IPS-NIHi7 (cell line): ENCODE measurements at regions not wholly inside any gene's neighbourhood (a gene's known extent, or its start where the extent isn't known, plus 50 kb on each side); places are given as distances from the start of the nearest gene placed in this dataset.

Experiments
- DNase-seq: peaks from one replicate; pipeline ENCODE4 v3.0.0; 2012; ENCODE audit warnings: mixed read lengths; ENCODE audit errors: extremely low spot score

DNA sequence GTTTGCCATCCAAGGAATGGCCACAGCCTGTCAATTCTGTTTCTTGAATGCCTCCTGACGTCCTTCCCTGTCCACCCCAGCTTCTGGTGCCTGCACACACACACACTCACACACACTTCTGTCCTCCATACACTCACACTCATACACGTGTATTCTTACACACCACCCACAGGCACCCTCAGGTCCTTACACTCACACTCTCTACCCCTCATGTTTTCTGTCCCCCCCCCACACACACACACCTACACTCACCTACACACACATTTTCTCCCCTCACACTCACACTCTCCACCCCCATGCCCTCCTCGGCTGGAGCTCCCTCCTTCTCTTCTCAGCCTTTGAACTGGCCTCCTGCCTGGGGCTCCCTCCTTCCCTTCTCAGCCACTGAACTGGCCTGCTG lies 148.0 kb upstream of the SALL3 start:
- no peak for DNase-seq

DNA sequence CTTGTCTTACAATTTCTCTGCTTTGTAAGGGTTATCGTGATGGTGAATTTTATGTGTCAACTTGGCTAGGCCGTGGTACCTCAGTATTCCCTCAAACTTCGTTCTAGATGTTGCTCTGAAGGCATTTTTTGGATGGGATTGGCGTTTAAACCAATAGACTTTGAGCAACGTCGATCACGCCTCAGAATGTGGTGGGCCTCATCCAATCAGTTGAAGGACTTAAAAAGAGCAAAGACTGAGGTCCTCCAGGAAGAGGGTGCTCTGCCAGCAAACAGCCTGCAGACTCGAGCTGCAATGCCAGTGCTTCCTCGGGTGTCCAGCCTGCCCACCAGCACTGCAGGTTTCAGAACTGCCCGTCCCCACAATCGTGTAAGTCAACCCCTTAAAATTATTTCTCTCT lies 145.8 kb upstream of the SALL3 start:
- DNase-seq = no peak

DNA sequence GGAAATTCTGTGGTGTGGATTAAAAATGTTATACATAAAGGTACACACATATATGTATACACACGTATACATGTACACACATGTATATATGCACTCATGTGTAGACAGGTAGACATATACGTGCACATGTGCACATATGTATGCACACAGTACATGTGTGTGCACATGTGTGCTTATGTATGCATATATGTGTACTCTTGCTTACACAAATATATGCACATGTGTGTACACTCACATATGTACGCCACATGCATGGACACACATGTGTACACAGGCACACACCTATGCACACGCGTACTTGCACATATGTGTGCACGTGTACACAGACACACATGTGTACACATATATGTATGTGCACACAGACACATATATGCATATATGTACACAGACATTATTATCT lies 142.8 kb upstream of the SALL3 start:
- DNase-seq = no peak

DNA sequence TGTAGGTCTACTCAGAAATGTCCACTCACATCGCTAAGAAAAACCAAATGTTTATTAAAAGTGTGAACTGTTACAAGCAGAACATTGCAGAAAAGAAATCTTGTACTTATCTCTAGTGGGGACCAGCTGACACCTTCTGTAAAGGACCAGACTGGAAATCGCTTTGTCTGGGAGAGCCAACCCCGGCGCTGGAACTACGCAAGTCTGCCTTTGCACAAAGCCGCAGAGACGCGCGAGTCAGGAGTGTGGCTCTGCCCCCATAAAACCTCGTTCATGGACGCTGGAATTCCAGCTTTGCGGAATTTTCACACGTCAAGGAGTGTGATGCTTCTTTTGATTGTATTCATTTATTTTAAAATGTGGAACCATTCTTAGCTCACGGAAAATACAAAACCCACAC lies 141.9 kb upstream of the SALL3 start:
- DNase-seq = no peak

DNA sequence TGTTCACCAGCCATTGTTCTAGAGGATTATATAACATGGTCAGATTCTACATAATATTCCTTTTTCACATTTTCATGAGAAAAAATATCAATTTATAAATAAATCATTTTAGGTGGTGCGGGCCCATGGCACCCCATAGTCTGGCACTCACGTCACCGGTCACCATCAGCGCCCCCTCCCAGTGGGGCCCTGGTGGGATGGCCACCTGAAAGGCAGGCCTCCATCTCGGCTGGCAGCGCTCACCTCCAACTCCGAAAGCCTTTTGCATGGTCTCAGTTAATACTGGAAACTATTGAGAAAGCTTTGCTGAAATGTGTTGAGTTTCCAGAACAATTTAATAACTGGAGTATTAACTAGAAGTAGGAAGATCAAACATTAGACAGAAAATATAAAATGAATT lies 141.4 kb upstream of the SALL3 start:
- no peak for DNase-seq

DNA sequence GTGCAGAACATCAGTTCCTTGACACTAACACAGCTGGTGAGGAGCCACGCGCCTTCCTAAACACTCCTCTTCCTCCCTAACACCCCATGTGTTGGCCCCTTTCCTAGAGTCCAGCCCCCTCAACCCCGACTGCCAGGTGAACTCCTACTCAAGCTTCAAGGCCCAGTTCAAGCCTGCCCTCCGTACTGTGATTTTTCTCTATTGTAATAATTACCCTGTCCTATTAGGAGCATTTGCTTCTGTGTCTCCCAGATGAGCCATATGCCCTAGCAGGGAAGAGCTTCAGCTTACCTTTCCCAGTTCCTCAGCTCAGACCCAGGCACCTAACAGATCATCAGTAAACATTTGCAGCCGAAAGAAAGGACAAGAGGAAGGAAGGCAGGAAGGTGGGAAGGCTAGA lies 130.6 kb upstream of the SALL3 start:
- peak; percentile 4 for DNase-seq

DNA sequence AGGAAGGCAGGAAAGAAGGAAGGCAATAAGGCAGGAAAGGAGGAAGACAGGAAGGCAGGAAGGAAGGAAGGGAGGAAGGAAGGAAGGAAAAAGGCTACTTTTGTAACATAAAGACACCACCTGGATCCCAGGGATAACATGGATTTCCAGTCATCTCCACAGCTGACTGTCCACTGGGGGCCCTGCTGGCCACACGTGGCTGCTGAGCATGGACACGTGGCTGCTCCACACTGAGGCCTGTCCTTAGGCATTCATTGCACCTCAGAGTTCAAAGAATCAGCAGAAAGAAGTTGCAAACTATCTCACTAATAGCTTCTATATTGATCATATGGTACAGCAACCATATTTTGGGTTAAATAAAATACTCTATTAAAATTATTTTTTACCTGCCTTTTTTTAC lies 130.2 kb upstream of the SALL3 start:
- DNase-seq = no peak

DNA sequence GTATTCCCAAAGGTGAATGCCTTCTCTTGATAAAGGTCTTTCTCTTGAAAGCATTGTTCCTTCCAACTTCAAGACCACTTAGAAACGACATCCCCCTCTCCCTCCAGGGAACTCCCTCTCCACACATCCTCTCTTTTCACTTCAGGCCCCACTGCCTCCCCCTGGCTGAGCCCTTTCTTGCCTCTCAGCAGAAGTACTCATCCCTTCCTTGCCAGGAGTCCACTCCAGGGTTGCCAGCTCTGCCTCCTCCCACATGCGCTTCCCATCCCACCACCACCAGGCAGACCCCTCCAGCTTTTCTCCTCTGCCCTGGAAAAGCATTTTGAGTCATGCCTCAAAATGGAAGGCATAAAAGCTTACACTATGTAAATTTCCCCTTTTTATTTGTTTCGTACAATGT lies 126.3 kb upstream of the SALL3 start:
- no peak for DNase-seq

DNA sequence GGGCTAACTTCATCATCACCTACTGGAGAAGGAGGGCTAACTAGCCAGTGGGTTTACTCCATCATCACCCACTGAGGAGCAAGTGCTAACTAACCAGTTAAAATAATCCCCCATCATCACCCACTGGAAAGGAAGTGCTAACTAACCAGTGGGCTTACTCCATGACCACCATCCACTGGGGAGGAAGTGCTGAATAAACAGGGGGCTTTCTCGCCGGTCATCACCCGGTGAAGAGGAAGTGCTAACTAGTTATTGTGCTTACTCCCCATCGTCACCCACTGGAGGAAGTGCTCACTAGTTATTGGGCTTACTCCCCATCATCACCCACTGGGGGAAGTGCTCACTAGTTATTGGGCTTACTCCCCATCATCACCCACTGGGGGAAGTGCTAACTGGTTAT lies 124.4 kb upstream of the SALL3 start:
- DNase-seq = no peak

DNA sequence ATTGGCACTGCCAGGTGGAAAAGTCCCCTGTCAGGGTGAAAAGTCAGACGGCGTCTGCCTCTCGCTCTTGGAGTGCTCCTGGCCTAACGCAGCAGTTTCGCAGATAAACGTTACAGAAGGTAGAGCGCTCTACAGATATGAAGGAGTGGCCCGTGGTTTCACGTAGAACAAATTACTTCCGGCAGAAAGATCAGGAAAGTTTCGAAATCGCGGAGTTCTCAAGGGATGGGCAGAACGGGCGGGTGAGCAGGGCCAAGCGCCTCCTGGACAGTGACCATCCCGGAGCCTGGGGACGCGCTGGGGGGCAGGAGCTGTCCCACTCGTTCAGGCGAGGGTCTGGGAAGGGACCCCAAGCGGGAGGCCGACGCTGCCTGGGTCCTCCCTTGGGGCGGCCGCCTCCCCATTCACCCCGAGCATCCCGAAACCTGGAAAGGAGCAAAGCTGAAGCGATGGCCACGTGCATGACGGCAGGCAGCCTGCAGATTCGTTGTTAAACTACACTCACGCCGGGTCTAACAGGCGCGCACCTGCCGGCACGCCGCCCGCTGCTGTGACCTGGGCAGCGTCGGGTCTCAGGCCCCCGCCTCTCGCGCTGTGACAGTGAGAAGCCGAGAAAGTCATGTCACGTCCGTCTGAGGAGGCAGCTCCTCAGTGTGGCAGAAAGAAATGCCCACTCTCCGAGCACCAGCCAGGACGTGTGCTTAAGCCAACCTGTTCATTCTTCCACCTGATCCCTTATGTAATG lies 122.9 kb upstream of the SALL3 start:
- DNase-seq = no peak

DNA sequence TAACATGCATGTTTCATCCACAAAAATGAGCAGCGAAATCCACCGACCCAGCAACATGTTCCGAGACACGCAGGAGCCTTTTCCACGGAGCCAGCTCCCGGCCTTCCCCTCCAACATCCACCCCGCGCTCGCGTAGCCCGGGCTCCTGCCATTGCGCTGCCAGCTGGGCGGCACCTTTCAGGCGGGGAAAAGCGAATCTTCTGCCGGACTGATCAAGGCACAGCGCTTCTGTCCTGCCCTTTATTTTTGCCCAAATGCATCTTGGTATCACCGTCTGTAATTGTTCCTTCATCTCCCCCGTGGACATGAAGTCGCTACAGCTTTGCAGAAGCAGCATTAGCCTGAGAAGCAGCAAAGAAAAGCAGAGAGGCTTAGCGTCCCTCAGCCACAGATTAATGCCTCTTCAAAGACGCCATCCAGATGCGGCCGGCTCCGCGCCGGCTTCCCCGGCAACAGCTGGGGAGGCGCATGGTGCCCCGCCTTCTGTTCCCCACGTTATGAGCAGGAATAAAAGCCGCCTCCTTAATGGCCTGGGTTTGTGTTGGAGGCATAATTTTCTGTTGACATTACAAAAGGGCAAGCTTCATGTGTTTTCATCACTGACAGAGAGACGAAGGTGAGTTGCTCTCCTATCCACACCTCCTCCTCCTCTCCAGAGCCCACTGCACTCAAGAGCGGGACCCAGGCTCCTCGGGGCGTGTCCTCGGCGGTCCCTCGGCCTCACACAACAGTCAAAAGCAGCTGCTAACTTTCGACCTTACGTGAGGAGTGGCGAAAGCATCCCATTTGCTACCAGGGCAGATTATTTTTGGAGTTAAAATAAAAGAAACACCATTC lies 122.1 kb upstream of the SALL3 start:
- DNase-seq = no peak

DNA sequence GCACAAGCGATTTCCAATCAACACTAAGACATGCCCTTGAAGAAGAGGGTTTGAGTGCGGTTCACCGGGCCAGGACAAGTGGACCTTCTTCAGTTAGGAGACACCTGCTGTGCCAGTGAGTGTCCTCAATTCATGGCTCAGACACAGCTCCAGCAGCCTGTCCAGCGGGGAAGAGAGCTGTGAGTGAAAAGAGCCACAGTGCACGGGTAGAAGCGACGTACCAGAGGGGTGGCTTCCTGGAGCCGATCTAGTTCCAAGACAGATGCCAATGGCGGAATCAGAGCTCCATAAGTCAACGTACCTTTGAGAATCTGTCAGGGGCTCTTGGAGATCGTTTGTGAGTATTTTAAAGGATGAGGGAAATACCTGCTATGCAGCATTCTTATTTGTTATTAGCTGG lies 119.9 kb upstream of the SALL3 start:
- no peak for DNase-seq

DNA sequence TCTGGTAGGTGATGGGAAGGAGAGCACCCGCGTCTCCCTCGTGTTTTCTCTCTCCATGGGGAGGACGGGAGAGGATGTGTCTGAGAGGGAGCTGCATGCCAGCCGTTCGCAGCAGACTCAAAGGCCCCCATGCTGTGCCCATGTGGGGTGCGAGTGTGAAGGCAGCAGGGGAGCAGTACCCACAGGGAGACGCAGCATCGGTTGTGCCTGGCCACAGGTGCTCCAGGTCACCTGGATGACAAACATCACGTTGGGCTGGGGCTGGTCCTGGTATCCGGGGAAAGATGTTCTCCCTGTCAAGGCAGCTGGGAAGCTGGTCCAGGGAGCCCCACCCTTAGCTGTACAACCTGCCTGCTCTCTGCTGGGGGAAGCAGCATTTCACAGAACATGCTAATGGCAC lies 119.5 kb upstream of the SALL3 start:
- DNase-seq = no peak

DNA sequence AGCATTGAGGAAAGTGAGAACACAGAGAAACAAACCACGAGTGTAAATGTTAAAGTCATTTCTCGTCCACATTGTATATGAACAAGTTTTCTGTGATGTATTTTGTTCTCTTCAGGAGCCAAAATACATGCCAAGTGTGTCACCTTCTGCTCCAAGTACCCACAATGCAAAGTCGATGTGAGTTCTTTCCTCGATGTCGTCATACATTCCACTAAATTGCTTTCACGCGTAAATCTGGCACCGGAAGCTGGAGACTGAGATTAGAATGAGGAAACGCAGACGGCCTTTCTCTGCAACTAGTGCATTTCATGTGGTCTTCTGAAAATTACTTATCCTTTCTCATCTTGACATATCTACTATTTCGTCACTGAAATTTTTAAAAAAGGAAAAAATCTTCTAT lies 118.5 kb upstream of the SALL3 start:
- DNase-seq = no peak

DNA sequence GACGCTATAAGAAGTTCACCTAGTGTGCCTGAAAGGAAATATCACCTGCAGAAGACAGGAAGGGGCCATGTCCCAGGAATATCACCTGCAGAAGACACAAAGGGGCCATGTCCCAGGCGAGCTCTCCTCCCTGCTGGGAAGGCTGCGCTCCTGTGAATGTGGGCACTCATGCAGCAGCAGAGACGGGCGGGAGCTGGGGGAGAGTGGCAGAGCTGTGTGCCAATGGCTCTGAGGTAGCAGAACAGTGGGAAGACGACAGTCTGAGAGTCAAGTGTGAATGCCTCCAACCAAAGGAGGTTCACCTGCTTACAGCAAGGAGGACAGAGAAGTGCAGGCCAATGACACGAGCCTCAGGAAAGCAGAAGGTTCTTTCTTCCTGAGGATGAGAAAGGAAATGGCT lies 117.9 kb upstream of the SALL3 start:
- DNase-seq = no peak

DNA sequence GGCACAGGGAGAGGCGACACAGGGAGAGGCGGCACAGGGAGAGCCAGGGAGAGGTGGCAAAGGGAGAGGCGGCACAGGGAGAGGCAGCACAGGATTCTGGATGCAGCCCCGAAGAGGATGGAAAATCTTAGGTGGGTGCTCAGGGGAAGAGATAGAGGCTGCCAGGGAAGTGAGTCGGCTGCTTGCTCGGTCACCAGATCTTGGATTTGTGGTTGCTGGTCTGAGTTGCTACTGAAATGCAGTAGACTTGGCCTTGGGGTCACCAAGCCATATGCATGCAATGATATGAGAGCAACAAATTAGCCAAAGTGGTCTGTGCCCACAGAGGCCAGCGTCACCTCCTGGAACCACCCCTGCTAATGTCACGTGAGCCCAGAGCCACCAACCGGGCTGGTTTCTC lies 117.2 kb upstream of the SALL3 start:
- no peak for DNase-seq

DNA sequence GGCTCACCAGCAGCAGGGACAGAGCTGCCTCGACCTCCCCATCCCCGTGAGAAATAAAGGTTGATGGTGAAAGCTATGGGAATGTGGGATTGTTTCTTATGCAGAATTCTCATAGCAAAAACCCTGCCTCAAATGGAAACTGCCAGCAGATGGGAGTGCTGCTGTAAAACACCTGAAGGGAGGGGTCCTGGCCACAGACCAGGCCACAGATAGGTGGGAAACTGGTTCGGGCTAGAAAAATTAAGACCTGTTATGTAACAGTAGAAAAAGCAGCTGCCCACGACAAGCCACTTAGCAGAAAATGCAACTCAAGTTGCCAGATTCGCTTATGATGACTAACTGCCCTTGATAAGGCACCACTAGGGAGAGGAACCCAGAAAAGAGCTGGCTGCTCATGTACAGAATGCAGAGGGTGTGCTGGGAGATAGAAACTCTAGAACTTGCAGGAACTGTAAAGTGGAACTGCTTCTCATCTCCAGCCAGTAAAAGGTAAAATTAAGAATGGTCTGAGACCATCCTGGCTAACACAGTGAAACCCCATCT lies 114.5 kb upstream of the SALL3 start:
- DNase-seq = no peak

DNA sequence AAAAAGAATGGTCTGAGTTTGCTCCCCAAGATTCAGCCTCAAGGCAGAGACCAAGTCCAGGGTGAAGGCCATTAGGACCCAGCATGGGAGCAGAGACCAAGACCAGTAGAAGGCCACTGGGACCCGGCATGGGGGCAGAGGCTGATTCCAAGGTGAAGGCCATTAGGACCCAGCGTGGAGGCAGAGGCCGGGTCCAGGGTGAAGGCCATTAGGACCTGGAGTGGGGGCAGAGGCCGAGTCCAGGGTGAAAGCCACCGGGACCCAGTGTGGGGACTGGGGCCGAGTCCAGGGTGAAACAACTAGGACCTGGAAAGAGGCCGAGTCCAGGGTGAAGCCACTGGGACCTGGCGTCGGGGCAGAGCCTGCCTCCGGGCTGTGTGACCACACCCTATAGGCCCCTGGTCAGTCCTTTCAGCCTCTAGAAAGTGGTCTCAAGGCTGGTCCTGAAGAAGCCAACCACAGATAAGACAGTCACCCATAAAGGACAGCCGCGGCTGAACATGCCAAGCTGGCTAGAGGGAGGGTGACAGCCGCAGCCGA lies 113.8 kb upstream of the SALL3 start:
- no peak for DNase-seq

DNA sequence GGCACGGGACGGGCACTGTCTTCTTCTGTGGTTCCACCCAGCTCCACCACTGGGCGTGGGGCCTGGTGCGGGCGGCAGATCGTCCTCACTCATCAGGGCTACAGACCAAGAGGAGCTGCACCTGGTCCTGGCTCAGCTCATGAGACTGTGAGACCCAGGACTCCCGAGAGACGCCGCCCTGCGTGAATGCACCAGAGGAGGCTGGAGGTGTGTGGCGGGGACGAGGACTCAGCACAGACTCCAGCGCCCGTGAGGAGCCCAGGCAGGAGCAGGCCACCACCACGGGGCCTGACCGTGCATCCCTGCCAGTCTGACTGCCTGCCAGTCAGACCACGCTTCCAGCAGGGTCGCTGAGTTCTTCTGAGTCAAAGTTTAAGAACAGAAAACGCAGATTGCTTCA lies 112.5 kb upstream of the SALL3 start:
- DNase-seq = no peak

DNA sequence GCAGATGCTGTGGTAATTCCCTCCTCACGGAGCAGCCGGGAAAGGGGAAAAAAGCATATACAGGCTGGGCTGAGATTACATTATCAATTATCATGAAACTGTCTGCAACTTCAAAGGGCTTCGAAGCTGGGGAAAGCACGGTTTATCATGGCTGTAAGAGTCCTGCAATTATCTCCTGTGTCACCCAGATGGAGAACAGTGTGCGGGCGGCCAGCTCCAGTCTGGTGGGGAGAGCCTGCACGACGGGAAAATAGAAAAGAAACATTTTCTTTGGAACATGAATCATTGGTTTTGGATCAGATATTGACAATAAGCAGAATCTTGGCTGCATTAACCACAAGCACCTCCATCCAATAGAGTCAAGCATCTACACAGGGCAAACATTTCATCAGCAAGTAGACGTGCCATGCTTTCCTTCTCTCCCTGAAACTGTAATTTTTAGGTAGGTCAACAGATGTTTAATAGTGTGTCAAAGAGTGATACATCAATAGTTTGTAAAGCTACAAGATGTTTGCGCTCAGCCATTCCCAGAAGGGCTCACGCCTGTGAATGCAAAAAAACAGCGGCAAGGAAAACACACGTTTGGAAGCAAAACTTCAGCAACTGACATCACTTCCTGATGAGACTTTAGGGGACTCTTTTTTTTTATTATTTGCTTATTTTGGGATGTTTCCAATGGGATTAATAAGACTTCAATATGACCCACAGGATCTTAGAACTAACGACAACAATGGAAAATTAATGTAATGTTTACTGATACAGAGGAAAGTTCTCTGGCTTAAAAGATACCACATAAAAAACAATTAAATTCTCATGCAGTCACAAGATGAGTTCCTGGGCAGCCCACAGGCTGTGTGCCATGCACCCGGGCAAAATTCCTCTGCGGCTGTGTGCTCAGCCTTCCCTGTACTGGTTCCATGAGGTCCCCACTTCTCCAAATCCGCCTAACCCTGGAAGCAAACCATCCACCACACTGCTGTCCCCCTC lies 111.0 kb upstream of the SALL3 start:
- no peak for DNase-seq

DNA sequence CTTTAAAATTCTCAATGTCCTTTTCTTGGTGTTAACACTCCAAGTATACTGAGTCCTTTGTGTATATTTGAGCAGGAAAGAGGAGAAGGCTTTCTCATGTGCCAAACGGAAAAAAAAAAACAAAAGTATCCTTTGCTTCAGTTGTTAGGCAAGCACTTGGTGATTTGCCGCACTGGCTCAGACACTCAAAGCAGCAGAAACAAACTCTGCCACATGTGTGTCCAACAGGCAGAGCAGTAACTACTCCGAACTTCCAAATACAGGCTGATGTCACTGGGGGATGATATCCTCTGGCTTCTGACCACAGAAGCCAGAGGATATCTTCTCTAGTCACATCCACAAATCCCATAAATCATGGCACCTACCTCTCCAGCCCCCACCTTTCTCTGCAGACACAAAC lies 108.0 kb upstream of the SALL3 start:
- DNase-seq = no peak
